ENCODE measurements at regions not wholly inside any gene's neighbourhood (a gene's known extent, or its start where the extent isn't known, plus 50 kb on each side); places are given as distances from the start of the nearest gene placed in this dataset.

- H3K9ac ChIP-seq (ENCODE audit: low read length): no peak overlapping the region
- no peaks in the 10 kb centered on the region for H3K36me3 ChIP-seq (ENCODE audit: low read length)
- H3K4me3 ChIP-seq (ENCODE audit: insufficient read depth, low read length, poor library complexity, severe bottlenecking): no peak overlapping the region
- no peaks in the 10 kb centered on the region for H3K79me2 ChIP-seq (ENCODE audit: insufficient read depth, low read length)
- H3F3A ChIP-seq (ENCODE audit: insufficient read depth): no peaks in the 10 kb centered on the region
- 0 out of 2 replicates have a peak, but pooled peaks cover 3% of the 10 kb centered on the region for H3K27me3 ChIP-seq (ENCODE audit: low read length)
- H2AFZ ChIP-seq (ENCODE audit: low read depth, low read length, severe bottlenecking): no peak overlapping the region
- no peaks in the 10 kb centered on the region for H3K9me3 ChIP-seq (ENCODE audit: insufficient read depth, low read length)
- no peaks in the 10 kb centered on the region for H3K9me2 ChIP-seq (replicated peaks; ENCODE audit: insufficient read depth, low read length)
- H3K4me2 ChIP-seq (ENCODE audit: low read depth, low read length, poor library complexity, severe bottlenecking): no peak overlapping the region
- no peak overlapping the region for H3K27ac ChIP-seq (ENCODE audit: low read depth, low read length)
- no peaks in the 10 kb centered on the region for H4K20me1 ChIP-seq (ENCODE audit: low read depth, low read length)
- TF ChIP-seq CTCF (IDR thresholded peaks at IDR 0.05; ENCODE audit: insufficient read depth, low read length, poor library complexity, severe bottlenecking) (no peak), EZH2phosphoT487 (conservative IDR thresholded peaks at IDR 0.05; ENCODE audit: low read length) (no peak)
Measured at GRCh38 chr16:52799149-52799548, 252.2 kb upstream of the TOX3 start.

GRCh38 chr16:52787709-52788108 is 240.8 kb upstream of the TOX3 start:
- no peak overlapping the region for H2AFZ ChIP-seq (ENCODE audit: low read depth, low read length, severe bottlenecking)
- no peaks in the 10 kb centered on the region for H3K9me3 ChIP-seq (ENCODE audit: insufficient read depth, low read length)
- H3K79me2 ChIP-seq (ENCODE audit: insufficient read depth, low read length): no peaks in the 10 kb centered on the region
- H3K27ac ChIP-seq (ENCODE audit: low read depth, low read length): no peak overlapping the region
- no peak overlapping the region for H3K4me2 ChIP-seq (ENCODE audit: low read depth, low read length, poor library complexity, severe bottlenecking)
- no peak overlapping the region for H3K9ac ChIP-seq (ENCODE audit: low read length)
- no peaks in the 10 kb centered on the region for H3K36me3 ChIP-seq (ENCODE audit: low read length)
- H3K4me3 ChIP-seq (ENCODE audit: insufficient read depth, low read length, poor library complexity, severe bottlenecking): no peak overlapping the region
- no peaks in the 10 kb centered on the region for H4K20me1 ChIP-seq (ENCODE audit: low read depth, low read length)
- no peaks in the 10 kb centered on the region for H3K27me3 ChIP-seq (ENCODE audit: low read length)
- TF ChIP-seq EZH2phosphoT487 (conservative IDR thresholded peaks at IDR 0.05; ENCODE audit: low read length) (no peak), CTCF (IDR thresholded peaks at IDR 0.05; ENCODE audit: insufficient read depth, low read length, poor library complexity, severe bottlenecking) (no peak)
- no peaks in the 10 kb centered on the region for H3K9me2 ChIP-seq (replicated peaks; ENCODE audit: insufficient read depth, low read length)
- no peaks in the 10 kb centered on the region for H3F3A ChIP-seq (ENCODE audit: insufficient read depth)

GRCh38 chr16:52786091-52786490 is 239.1 kb upstream of the TOX3 start:
- H3K36me3 ChIP-seq (ENCODE audit: low read length): no peaks in the 10 kb centered on the region
- H3F3A ChIP-seq (ENCODE audit: insufficient read depth): no peaks in the 10 kb centered on the region
- H3K9ac ChIP-seq (ENCODE audit: low read length): no peak overlapping the region
- H4K20me1 ChIP-seq (ENCODE audit: low read depth, low read length): no peaks in the 10 kb centered on the region
- no peaks in the 10 kb centered on the region for H3K79me2 ChIP-seq (ENCODE audit: insufficient read depth, low read length)
- no peak overlapping the region for H3K27ac ChIP-seq (ENCODE audit: low read depth, low read length)
- no peaks in the 10 kb centered on the region for H3K27me3 ChIP-seq (ENCODE audit: low read length)
- no peak overlapping the region for H2AFZ ChIP-seq (ENCODE audit: low read depth, low read length, severe bottlenecking)
- no peak overlapping the region for H3K4me2 ChIP-seq (ENCODE audit: low read depth, low read length, poor library complexity, severe bottlenecking)
- no peak for TF ChIP-seq CTCF (IDR thresholded peaks at IDR 0.05; ENCODE audit: insufficient read depth, low read length, poor library complexity, severe bottlenecking)
- no peak for TF ChIP-seq EZH2phosphoT487 (conservative IDR thresholded peaks at IDR 0.05; ENCODE audit: low read length)
- no peaks in the 10 kb centered on the region for H3K9me3 ChIP-seq (ENCODE audit: insufficient read depth, low read length)
- no peaks in the 10 kb centered on the region for H3K9me2 ChIP-seq (replicated peaks; ENCODE audit: insufficient read depth, low read length)
- no peak overlapping the region for H3K4me3 ChIP-seq (ENCODE audit: insufficient read depth, low read length, poor library complexity, severe bottlenecking)

Measured in SU-DHL-6 (cell line).